HepG2 (cell line): ENCODE measurements at regions not wholly inside any gene's neighbourhood (a gene's known extent, or its start where the extent isn't known, plus 50 kb on each side); places are given as distances from the start of the nearest gene placed in this dataset.

Experiments
- BHLHE40 ChIP-seq: IDR thresholded peaks from 2 replicates; pipeline ENCODE4 v1.6.1; 2011; ENCODE audit warnings: low read length, improper control_type of control experiment
- CTCF ChIP-seq: sonication (generic); formaldehyde crosslinking; IDR thresholded peaks from 2 replicates; pipeline ENCODE4 v1.5.0; 2020; ENCODE audit warnings: mild to moderate bottlenecking, missing genetic modification reagents, moderate library complexity
- SMC3 ChIP-seq: IDR thresholded peaks from 2 replicates; pipeline ENCODE4 v1.6.1; 2011; ENCODE audit warnings: low read length, improper control_type of control experiment
- ZSCAN12 ChIP-seq: sonication (generic); formaldehyde crosslinking; IDR thresholded peaks from 2 replicates; pipeline ENCODE4 v1.9.0; 2021; ENCODE audit warnings: mild to moderate bottlenecking, missing genetic modification reagents

GRCh38 chr20:4591975-4592315 lies 94.3 kb upstream of the PRNP start:
- TF ChIP-seq SMC3 (no peak), CTCF (no peak), ZSCAN12 (CRISPR knock-in tag) (no peak), BHLHE40 (no peak)
